PC-3 (cell line): ENCODE measurements at regions not wholly inside any gene's neighbourhood (a gene's known extent, or its start where the extent isn't known, plus 50 kb on each side); places are given as distances from the start of the nearest gene placed in this dataset.

ENCODE experiments used
- ATAC-seq: fragments of 200-7000 bp; cut with Tn5 transposase; 2 replicates; pipeline ENCODE4 v1.9.1; 2020; ENCODE audit warnings: mild to moderate bottlenecking, moderate library complexity
- BruUV-seq: library from RNA; stranded (reverse); fragments of 400-500 nt; replicated peaks from 2 replicates; lab custom pipeline; 2021; lab: Mats Ljungman, UMichigan
- CTCF ChIA-PET: fragments of 300-600 bp; sonication (Branson Sonifier 250); formaldehyde crosslinking; loops from one replicate; lab custom pipeline; 2022; ENCODE audit warnings: antibody characterized with exemption; lab: Charles Lee
- POLR2A ChIA-PET: fragments of 300-600 bp; sonication (Branson Sonifier 250); formaldehyde crosslinking; loops from one replicate; lab custom pipeline; 2022; ENCODE audit warnings: antibody characterized with exemption; ENCODE audit not compliant: unreplicated experiment; lab: Charles Lee
- DNase-seq: peaks from one replicate; pipeline ENCODE4 v3.0.0-alpha.2; 2015
- H2AFZ ChIP-seq: fragments of 300-600 bp; sonication (generic); 2 replicates; pipeline ENCODE4 v1.6.0; 2016; ENCODE audit warnings: antibody characterized with exemption, low read length
- H3F3A ChIP-seq: fragments of 300-600 bp; sonication (generic); one replicate; pipeline ENCODE4 v1.6.0; 2017; ENCODE audit warnings: antibody characterized with exemption, low read length, control low read depth, mild to moderate bottlenecking; ENCODE audit not compliant: unreplicated experiment
- H3K27ac ChIP-seq: fragments of 300-600 bp; sonication (generic); 2 replicates; pipeline ENCODE4 v1.5.1; 2016; ENCODE audit warnings: mild to moderate bottlenecking, low read length
- H3K27me3 ChIP-seq: fragments of 300-600 bp; sonication (generic); 2 replicates; pipeline ENCODE4 v1.6.1; 2016; ENCODE audit warnings: low read length, mixed read lengths
- H3K36me3 ChIP-seq: fragments of 300-600 bp; sonication (generic); 2 replicates; pipeline ENCODE4 v1.6.1; 2016; ENCODE audit warnings: low read depth, mixed run types, low read length, mixed read lengths
- H3K4me1 ChIP-seq: fragments of 300-600 bp; sonication (generic); 2 replicates; pipeline ENCODE4 v1.5.1; 2016; ENCODE audit warnings: low read length; ENCODE audit not compliant: insufficient read depth
- H3K4me2 ChIP-seq: fragments of 300-600 bp; sonication (generic); 2 replicates; pipeline ENCODE4 v1.6.0; 2016; ENCODE audit warnings: low read length
- H3K4me3 ChIP-seq: fragments of 300-600 bp; sonication (generic); 2 replicates; pipeline ENCODE4 v1.5.1; 2016; ENCODE audit warnings: mild to moderate bottlenecking, low read length, mixed read lengths
- H3K79me2 ChIP-seq: fragments of 300-600 bp; sonication (generic); 2 replicates; pipeline ENCODE4 v1.6.1; 2017; ENCODE audit warnings: low read length, mixed read lengths
- H3K9ac ChIP-seq: fragments of 300-600 bp; sonication (generic); 2 replicates; pipeline ENCODE4 v1.6.0; 2016; ENCODE audit warnings: mild to moderate bottlenecking, low read length
- H3K9me2 ChIP-seq: fragments of 300-600 bp; sonication (generic); replicated peaks from 2 replicates; pipeline ENCODE4 v1.6.1; 2016; ENCODE audit warnings: mixed run types, low read length, mixed read lengths
- H3K9me3 ChIP-seq: fragments of 300-600 bp; sonication (generic); 2 replicates; pipeline ENCODE4 v1.6.1; 2016; ENCODE audit warnings: low read length, mixed read lengths
- H4K20me1 ChIP-seq: fragments of 300-600 bp; sonication (generic); 2 replicates; pipeline ENCODE4 v1.6.1; 2016; ENCODE audit warnings: low read length, mixed read lengths
- CTCF ChIP-seq: fragments of 300-600 bp; sonication (generic); conservative IDR thresholded peaks from 2 replicates; pipeline ENCODE4 v1.5.1; 2017; ENCODE audit warnings: antibody characterized with exemption, low read depth, mild to moderate bottlenecking, low read length
- EZH2 ChIP-seq: fragments of 300-600 bp; sonication (generic); IDR thresholded peaks from one replicate; pipeline ENCODE4 v1.6.1; 2017; ENCODE audit warnings: antibody characterized with exemption, mild to moderate bottlenecking, low read length; ENCODE audit not compliant: unreplicated experiment
- EZH2phosphoT487 ChIP-seq: fragments of 300-600 bp; sonication (generic); IDR thresholded peaks from 2 replicates; pipeline ENCODE4 v1.6.1; 2018; ENCODE audit warnings: mild to moderate bottlenecking, antibody characterized with exemption, low read length, borderline replicate concordance
- intact Hi-C: fragments of 100-400 bp; cut with micrococcal nuclease; formaldehyde crosslinking; loops from 2 replicates; pipeline ENCODE4 v1.9.0; 2023

- CTCF ChIA-PET: no interaction called here
- no peak overlapping the region for H3K4me2 ChIP-seq
- H3K9me2 ChIP-seq: no peaks in the 10 kb centered on the region
- no peaks in the 10 kb centered on the region for H3K79me2 ChIP-seq
- ATAC-seq: peak; percentile 89
- no peak overlapping the region for H3K4me3 ChIP-seq
- no TSS peak for BruUV-seq
- H3K27ac ChIP-seq: no peak overlapping the region
- no peaks in the 10 kb centered on the region for H4K20me1 ChIP-seq
- POLR2A ChIA-PET: no interaction called here
- H3K27me3 ChIP-seq: no peaks in the 10 kb centered on the region
- DNase-seq: peak; percentile 53
- no peaks in the 10 kb centered on the region for H3F3A ChIP-seq
- H2AFZ ChIP-seq: no peak overlapping the region
- H3K9ac ChIP-seq: no peak overlapping the region
- peaks cover 5% of the 10 kb centered on the region; the same call in 1 of the 2 replicates for H3K4me1 ChIP-seq
- TF ChIP-seq EZH2phosphoT487 (no peak), CTCF (no peak), EZH2 (no peak)
- intact Hi-C loops: loop anchor here (10.0 kb wide), 1 partner anchor 585 kb away; no protein-coding TSS in a partner anchor
- H3K9me3 ChIP-seq: no peaks in the 10 kb centered on the region
- H3K36me3 ChIP-seq: no peaks in the 10 kb centered on the region
Measured at GRCh38 chr4:62899646-62900364, 1509.4 kb downstream of the TECRL start.

- ChIA-PET POLR2A (no interaction called here), CTCF (no interaction called here)
- BruUV-seq: no TSS peak
- Histone ChIP-seq H3K36me3 (no peaks in the 10 kb centered on the region), H3K4me3 (no peak overlapping the region), H2AFZ (no peak overlapping the region), H3K9ac (no peak overlapping the region), H3F3A (no peaks in the 10 kb centered on the region), H3K79me2 (no peaks in the 10 kb centered on the region), H3K27ac (no peak overlapping the region), H3K4me2 (no peak overlapping the region), H3K4me1 (peaks cover 5% of the 10 kb centered on the region; the same call in 1 of the 2 replicates), H3K9me2 (no peaks in the 10 kb centered on the region), H4K20me1 (no peaks in the 10 kb centered on the region), H3K27me3 (no peaks in the 10 kb centered on the region), H3K9me3 (no peaks in the 10 kb centered on the region)
- ATAC-seq: no peak
- intact Hi-C loops: loop anchor here (10.0 kb wide), 1 partner anchor 587 kb away; no protein-coding TSS in a partner anchor
- TF ChIP-seq EZH2phosphoT487 (no peak), EZH2 (no peak), CTCF (no peak)
- DNase-seq: no peak
Measured at GRCh38 chr4:62898115-62898514, 1511.1 kb downstream of the TECRL start.

- H4K20me1 ChIP-seq: no peaks in the 10 kb centered on the region
- no peak overlapping the region for H3K9ac ChIP-seq
- H3K27me3 ChIP-seq: no peaks in the 10 kb centered on the region
- no peak overlapping the region for H3K27ac ChIP-seq
- peaks cover 5% of the 10 kb centered on the region; the same call in 1 of the 2 replicates for H3K4me1 ChIP-seq
- no peaks in the 10 kb centered on the region for H3K79me2 ChIP-seq
- intact Hi-C loops: loop anchor here (10.0 kb wide), 1 partner anchor 588 kb away; no protein-coding TSS in a partner anchor
- H3K4me2 ChIP-seq: no peak overlapping the region
- ChIA-PET CTCF (no interaction called here), POLR2A (no interaction called here)
- H3F3A ChIP-seq: no peaks in the 10 kb centered on the region
- BruUV-seq: no TSS peak
- DNase-seq (no peak), ATAC-seq (no peak)
- TF ChIP-seq CTCF: no peak
- no peak for TF ChIP-seq EZH2
- no peak for TF ChIP-seq EZH2phosphoT487
- no peaks in the 10 kb centered on the region for H3K36me3 ChIP-seq
- H3K9me3 ChIP-seq: no peaks in the 10 kb centered on the region
- H3K4me3 ChIP-seq: no peak overlapping the region
- H3K9me2 ChIP-seq: no peaks in the 10 kb centered on the region
- no peak overlapping the region for H2AFZ ChIP-seq
Measured at GRCh38 chr4:62896721-62897120, 1512.5 kb downstream of the TECRL start.
